ENCODE measurements at regions not wholly inside any gene's neighbourhood (a gene's known extent, or its start where the extent isn't known, plus 50 kb on each side); places are given as distances from the start of the nearest gene placed in this dataset.

- H3K4me3 ChIP-seq: no peak overlapping the region
- H3K27ac ChIP-seq: no peak overlapping the region
- 8 to 100% (median 56%) methylated on average over 1 to 5 of the region's 7 CpGs; no CpG with 5 or more reads in 1 of the 10 experiments for WGBS, 10 experiments
- in situ Hi-C loops (cut with MboI; ENCODE audit: low pct_unique_long_range_greater_than_20kb in 2 of 9, low sequenced_read_pairs in 9 of 9, unreplicated experiment in 9 of 9): no loop called here
- H3K4me1 ChIP-seq (replicated peaks in 1 of 2): no peaks in the 10 kb centered on the region
- ATAC-seq (replicated peaks in 6 of 8): peak in 1 of 8 experiments; percentile 82
These were observed 712.5 kb downstream of the BRD1 start for GRCh38 chr22:49115197-49115596.

- ATAC-seq (replicated peaks in 6 of 8): no peak
- Histone ChIP-seq H3K27ac (no peak overlapping the region), H3K4me1 (replicated peaks in 1 of 2) (no peaks in the 10 kb centered on the region), H3K4me3 (no peak overlapping the region)
- WGBS, 10 experiments: 0 to 96% (median 34%) methylated on average over 1 to 5 of the region's 12 CpGs; no CpG with 5 or more reads in 5 of the 10 experiments
- in situ Hi-C loops (cut with MboI; ENCODE audit: low pct_unique_long_range_greater_than_20kb in 2 of 9, low sequenced_read_pairs in 9 of 9, unreplicated experiment in 9 of 9): no loop called here
These were observed 713.9 kb downstream of the BRD1 start for GRCh38 chr22:49113758-49114157.

- WGBS, 10 experiments: 53 to 100% (median 67%) methylated on average over 1 to 3 of the region's 16 CpGs; no CpG with 5 or more reads in 6 of the 10 experiments
- in situ Hi-C loops (cut with MboI; ENCODE audit: low pct_unique_long_range_greater_than_20kb in 2 of 9, low sequenced_read_pairs in 9 of 9, unreplicated experiment in 9 of 9): no loop called here
These were observed 714.7 kb downstream of the BRD1 start for GRCh38 chr22:49112661-49113626.

GRCh38 chr22:49112176-49112575 is 715.5 kb downstream of the BRD1 start:
- in situ Hi-C loops (cut with MboI; ENCODE audit: low pct_unique_long_range_greater_than_20kb in 2 of 9, low sequenced_read_pairs in 9 of 9, unreplicated experiment in 9 of 9): no loop called here

More at GRCh38 chr22:49112661-49113626, 714.7 kb downstream of the BRD1 start:
- peak in 1 of 8 experiments; percentile 88 for ATAC-seq (replicated peaks in 6 of 8)
- no peaks in the 10 kb centered on the region for H3K4me1 ChIP-seq (replicated peaks in 1 of 2)
- H3K27ac ChIP-seq: no peak overlapping the region
- no peak overlapping the region for H3K4me3 ChIP-seq

GRCh38 chr22:49111085-49111484 is 716.6 kb downstream of the BRD1 start:
- no peak overlapping the region for H3K27ac ChIP-seq
- in situ Hi-C loops (cut with MboI; ENCODE audit: low pct_unique_long_range_greater_than_20kb in 2 of 9, low sequenced_read_pairs in 9 of 9, unreplicated experiment in 9 of 9): no loop called here
- H3K4me3 ChIP-seq: no peak overlapping the region
- ATAC-seq (replicated peaks in 6 of 8): peak in 1 of 8 experiments; percentile 52
- H3K4me1 ChIP-seq (replicated peaks in 1 of 2): no peaks in the 10 kb centered on the region
- 20 to 87% (median 61%) methylated on average over 1 to 12 of the region's 15 CpGs; no CpG with 5 or more reads in 1 of the 10 experiments for WGBS, 10 experiments

More at GRCh38 chr22:49112176-49112575, 715.5 kb downstream of the BRD1 start:
- no peak overlapping the region for H3K27ac ChIP-seq
- no peak for ATAC-seq (replicated peaks in 6 of 8)
- no peaks in the 10 kb centered on the region for H3K4me1 ChIP-seq (replicated peaks in 1 of 2)
- WGBS, 10 experiments: 60 to 94% (median 77%) methylated on average over 2 to 15 of the region's 15 CpGs; no CpG with 5 or more reads in 3 of the 10 experiments
- H3K4me3 ChIP-seq: no peak overlapping the region

GRCh38 chr22:49108636-49109315 is 718.9 kb downstream of the BRD1 start:
- 0 to 100% (median 47%) methylated on average over 1 to 11 of the region's 21 CpGs; no CpG with 5 or more reads in 3 of the 10 experiments for WGBS, 10 experiments
- in situ Hi-C loops (cut with MboI; ENCODE audit: low pct_unique_long_range_greater_than_20kb in 2 of 9, low sequenced_read_pairs in 9 of 9, unreplicated experiment in 9 of 9): no loop called here
- no peak overlapping the region for H3K27ac ChIP-seq

DNA sequence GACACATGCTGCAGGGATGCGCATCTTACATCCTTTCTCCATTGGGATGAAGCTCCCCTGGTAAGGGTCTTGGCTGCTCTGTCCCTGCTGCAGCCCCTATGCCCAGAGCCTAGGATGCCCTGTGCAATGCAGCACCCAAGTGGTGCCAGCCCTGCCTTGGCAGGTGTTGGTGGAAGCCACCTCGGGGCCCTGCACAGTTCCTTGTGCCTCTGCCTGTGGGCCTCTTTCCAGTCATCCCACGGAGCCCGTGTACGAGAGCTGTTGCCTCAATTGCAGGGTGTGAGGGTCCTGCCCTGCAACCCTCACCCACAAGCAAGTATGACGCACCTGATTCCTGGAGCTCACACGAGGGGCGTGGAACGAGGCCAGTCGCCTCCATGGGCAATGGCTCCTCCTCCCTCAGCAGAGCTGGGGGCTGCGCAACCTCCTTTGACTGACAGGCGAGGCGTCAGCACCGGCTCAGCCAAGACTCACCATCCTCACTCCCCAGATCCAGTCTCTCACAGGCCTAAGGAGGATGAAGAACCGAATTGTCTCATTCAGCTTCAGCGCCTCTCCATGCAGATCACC is 719.6 kb downstream of the BRD1 start:
- 34 to 100% (median 70%) methylated on average over 1 to 7 of the region's 16 CpGs; no CpG with 5 or more reads in 5 of the 10 experiments for WGBS, 10 experiments
- Histone ChIP-seq H3K4me1 (replicated peaks in 1 of 2) (no peaks in the 10 kb centered on the region), H3K27ac (no peak overlapping the region), H3K4me3 (no peak overlapping the region)
- in situ Hi-C loops (cut with MboI; ENCODE audit: low pct_unique_long_range_greater_than_20kb in 2 of 9, low sequenced_read_pairs in 9 of 9, unreplicated experiment in 9 of 9): no loop called here
- no peak for ATAC-seq (replicated peaks in 6 of 8)

More at GRCh38 chr22:49108636-49109315, 718.9 kb downstream of the BRD1 start:
- ATAC-seq (replicated peaks in 6 of 8): no peak
- Histone ChIP-seq H3K4me1 (replicated peaks in 1 of 2) (no peaks in the 10 kb centered on the region), H3K4me3 (no peak overlapping the region)

DNA sequence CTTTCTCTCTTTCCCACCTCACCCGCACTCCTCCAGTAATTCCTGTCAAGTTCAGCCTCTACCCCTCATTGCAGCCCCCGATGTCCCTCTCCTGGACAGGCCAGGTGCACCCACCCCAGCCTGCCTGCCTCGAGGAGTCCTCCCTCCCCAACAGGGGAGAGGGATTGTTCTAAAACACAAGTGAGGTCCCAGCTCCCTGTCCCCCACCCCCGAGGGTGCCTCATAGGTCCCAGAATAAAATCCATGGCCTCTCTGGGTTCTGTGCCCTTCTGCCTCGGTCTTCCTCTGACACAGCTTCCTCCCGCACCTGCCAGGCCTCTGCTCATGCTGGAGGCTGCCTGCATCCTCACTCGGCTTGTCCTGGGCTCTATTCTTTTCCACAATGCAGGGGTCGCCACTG is 720.1 kb downstream of the BRD1 start:
- Histone ChIP-seq H3K4me1 (replicated peaks in 1 of 2) (no peaks in the 10 kb centered on the region), H3K27ac (no peak overlapping the region), H3K4me3 (no peak overlapping the region)
- 0 to 100% (median 34%) methylated on average over 1 to 5 of the region's 8 CpGs; no CpG with 5 or more reads in 4 of the 10 experiments for WGBS, 10 experiments
- ATAC-seq (replicated peaks in 6 of 8): no peak
- in situ Hi-C loops (cut with MboI; ENCODE audit: low pct_unique_long_range_greater_than_20kb in 2 of 9, low sequenced_read_pairs in 9 of 9, unreplicated experiment in 9 of 9): no loop called here

DNA sequence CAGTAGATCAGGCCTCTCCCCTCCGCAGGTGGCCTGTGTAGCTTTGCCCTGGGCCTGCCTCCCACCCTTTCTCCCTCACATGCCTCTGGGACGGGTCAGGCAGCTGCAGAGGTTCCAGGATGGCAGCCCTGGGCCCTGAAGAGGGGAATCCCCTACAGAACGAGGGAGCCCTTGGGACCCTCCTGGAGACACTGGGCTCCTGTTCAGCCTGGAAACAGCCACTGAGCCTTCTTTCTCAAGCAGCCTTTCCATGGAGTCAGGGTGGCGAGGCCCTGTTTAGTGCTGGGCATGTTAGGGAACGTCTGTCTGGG is 720.9 kb downstream of the BRD1 start:
- WGBS, 10 experiments: 8 to 80% (median 50%) methylated on average over 1 to 2 of the region's 5 CpGs; no CpG with 5 or more reads in 5 of the 10 experiments
- in situ Hi-C loops (cut with MboI; ENCODE audit: low pct_unique_long_range_greater_than_20kb in 2 of 9, low sequenced_read_pairs in 9 of 9, unreplicated experiment in 9 of 9): no loop called here
- no peak overlapping the region for H3K4me3 ChIP-seq
- no peak overlapping the region for H3K27ac ChIP-seq
- H3K4me1 ChIP-seq (replicated peaks in 1 of 2): no peaks in the 10 kb centered on the region
- no peak for ATAC-seq (replicated peaks in 6 of 8)

- no peak for ATAC-seq (replicated peaks in 6 of 8)
These were observed 721.4 kb downstream of the BRD1 start for GRCh38 chr22:49106096-49106841.

DNA sequence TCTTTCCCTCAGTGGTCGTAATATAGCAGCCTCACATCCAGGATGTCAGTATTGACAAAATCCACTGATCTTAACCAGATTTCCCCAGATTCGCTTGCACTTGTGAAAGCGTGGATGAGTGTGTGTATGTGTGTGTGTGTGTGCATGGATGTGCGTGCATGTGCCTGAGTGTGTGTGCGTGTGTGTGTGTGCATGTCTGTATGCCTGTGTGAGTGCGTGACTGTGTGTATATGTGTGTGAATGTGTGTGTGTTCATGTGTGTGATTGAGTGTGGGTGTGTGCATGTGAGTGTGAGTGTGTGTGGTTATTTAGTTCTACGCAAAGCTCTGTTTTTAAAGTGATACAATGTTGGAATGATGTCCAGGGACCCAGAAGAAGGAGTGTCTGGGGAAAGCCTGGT is 723.2 kb downstream of the BRD1 start:
- no peak for ATAC-seq (replicated peaks in 6 of 8)
- no peak overlapping the region for H3K27ac ChIP-seq
- in situ Hi-C loops (cut with MboI; ENCODE audit: low pct_unique_long_range_greater_than_20kb in 2 of 9, low sequenced_read_pairs in 9 of 9, unreplicated experiment in 9 of 9): no loop called here
- no peak overlapping the region for H3K4me3 ChIP-seq
- WGBS, 10 experiments: 20 to 94% (median 61%) methylated on average over 1 to 4 of the region's 7 CpGs; no CpG with 5 or more reads in 3 of the 10 experiments
- no peaks in the 10 kb centered on the region for H3K4me1 ChIP-seq (replicated peaks in 1 of 2)

More at GRCh38 chr22:49106096-49106841, 721.4 kb downstream of the BRD1 start:
- Histone ChIP-seq H3K27ac (no peak overlapping the region), H3K4me1 (replicated peaks in 1 of 2) (no peaks in the 10 kb centered on the region), H3K4me3 (no peak overlapping the region)
- in situ Hi-C loops (cut with MboI; ENCODE audit: low pct_unique_long_range_greater_than_20kb in 2 of 9, low sequenced_read_pairs in 9 of 9, unreplicated experiment in 9 of 9): no loop called here
- 28 to 100% (median 52%) methylated on average over 1 to 5 of the region's 12 CpGs; no CpG with 5 or more reads in 2 of the 10 experiments for WGBS, 10 experiments

DNA sequence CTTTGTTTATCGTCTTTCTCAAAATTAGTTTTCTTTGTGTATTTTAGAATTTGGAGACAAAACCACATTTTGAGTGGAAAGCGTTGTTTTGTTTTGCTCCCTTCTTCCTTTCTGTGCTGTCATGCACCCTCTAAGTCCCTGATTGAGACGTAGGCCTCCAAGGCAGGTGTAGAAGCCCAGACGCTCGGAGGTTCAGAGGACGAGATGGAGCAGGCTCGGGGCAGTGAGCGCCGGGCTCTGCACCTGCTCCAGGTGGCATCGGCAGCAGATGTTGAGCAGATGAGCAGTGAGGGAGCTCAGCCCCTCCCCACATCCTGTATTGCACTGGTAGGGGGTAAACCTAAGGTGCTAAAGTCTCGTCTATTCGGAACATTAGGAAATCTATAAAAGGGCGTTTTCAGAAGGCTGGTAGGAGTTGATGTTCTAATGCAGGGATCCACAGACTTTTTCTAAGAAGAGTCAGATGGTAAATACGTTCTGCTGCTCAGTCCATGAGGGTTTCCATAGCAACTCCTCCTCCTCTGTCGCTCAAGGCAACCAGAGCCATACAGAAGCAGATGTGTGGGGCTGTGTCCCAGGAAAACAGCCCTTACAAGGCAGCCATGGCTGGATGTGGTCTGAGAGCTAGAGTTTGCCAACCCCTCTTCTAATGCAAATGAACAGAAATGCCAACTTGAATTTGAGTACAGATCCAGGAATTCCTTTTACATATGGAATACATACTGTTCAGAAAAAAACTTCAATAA is 724.2 kb downstream of the BRD1 start:
- H3K4me1 ChIP-seq (replicated peaks in 1 of 2): no peaks in the 10 kb centered on the region
- in situ Hi-C loops (cut with MboI; ENCODE audit: low pct_unique_long_range_greater_than_20kb in 2 of 9, low sequenced_read_pairs in 9 of 9, unreplicated experiment in 9 of 9): no loop called here
- 18 to 75% (median 64%) methylated on average over 1 to 11 of the region's 15 CpGs for WGBS, 10 experiments
- H3K4me3 ChIP-seq: no peak overlapping the region
- no peak overlapping the region for H3K27ac ChIP-seq
- peak in 3 of 8 experiments; percentile 36 to 70 (median 65) for ATAC-seq (replicated peaks in 6 of 8)
